ENCODE measurements at regions not wholly inside any gene's neighbourhood (a gene's known extent, or its start where the extent isn't known, plus 50 kb on each side); places are given as distances from the start of the nearest gene placed in this dataset.
"Not testable (repeated sequence)": the region's sequence is repeated elsewhere in the genome, so short reads cannot be mapped to it uniquely, and the experiment has no call there.

DNA sequence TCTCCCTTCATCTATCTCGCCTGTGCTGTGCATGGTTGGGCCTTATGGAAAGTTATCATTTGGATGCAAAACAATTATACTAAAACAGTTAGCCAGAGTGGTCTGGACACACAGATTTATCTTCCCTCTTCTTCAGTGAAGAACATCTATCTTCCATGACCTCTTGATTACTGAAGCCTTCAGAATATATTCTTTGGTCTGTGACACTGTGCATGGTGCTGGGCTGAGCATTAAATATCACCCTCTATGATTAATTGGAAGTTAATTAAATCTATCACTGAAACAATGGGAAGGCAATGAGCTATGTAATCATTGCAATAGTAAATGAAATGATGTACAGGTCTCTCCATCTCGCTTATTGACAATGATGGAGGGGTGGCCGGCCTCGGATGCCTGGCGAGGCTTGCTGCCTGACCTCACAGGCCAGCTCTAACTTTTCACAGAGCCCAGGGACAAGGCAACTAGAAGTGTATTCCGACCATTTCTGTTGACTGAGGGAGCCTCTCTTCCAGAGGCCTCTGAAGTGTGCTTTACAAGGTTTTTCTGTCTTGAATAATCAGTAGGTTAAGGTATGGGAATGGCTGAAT is 186.6 kb downstream of the NKX6-1 start:
- H3K4me1 ChIP-seq (ENCODE audit: insufficient read depth), result no peaks in the 10 kb centered on the region
- no peaks in the 10 kb centered on the region for H3K36me3 ChIP-seq
- no peaks in the 10 kb centered on the region for H3K27me3 ChIP-seq
- TF ChIP-seq CTCF (IDR thresholded peaks at IDR 0.05) (no peak), POLR2A (IDR thresholded peaks at IDR 0.05) (no peak), EP300 (IDR thresholded peaks at IDR 0.05) (no peak)
- no peak overlapping the region for H3K4me3 ChIP-seq
- intact Hi-C loops (cut with DNase I), result no loop called here
- 72 to 86% (median 78%) methylated on average over 6 of the region's 6 CpGs for WGBS, 3 donors
- no peak for DNase-seq
- H3K9me3 ChIP-seq, result no peaks in the 10 kb centered on the region
- no peak overlapping the region for H3K27ac ChIP-seq

- no peak for DNase-seq
- Histone ChIP-seq H3K27ac (no peak overlapping the region), H3K36me3 (no peaks in the 10 kb centered on the region), H3K4me1 (ENCODE audit: insufficient read depth) (no peaks in the 10 kb centered on the region), H3K4me3 (no peak overlapping the region), H3K27me3 (no peaks in the 10 kb centered on the region), H3K9me3 (no peaks in the 10 kb centered on the region)
- 82 to 90% (median 85%) methylated on average over 3 of the region's 3 CpGs for WGBS, 3 donors
- intact Hi-C loops (cut with DNase I), result no loop called here
- TF ChIP-seq EP300 (IDR thresholded peaks at IDR 0.05), result no peak
- TF ChIP-seq CTCF (IDR thresholded peaks at IDR 0.05), result no peak
- TF ChIP-seq POLR2A (IDR thresholded peaks at IDR 0.05), result no peak
These were observed 189.9 kb downstream of the NKX6-1 start for GRCh38 chr4:84309191-84309590.

DNA sequence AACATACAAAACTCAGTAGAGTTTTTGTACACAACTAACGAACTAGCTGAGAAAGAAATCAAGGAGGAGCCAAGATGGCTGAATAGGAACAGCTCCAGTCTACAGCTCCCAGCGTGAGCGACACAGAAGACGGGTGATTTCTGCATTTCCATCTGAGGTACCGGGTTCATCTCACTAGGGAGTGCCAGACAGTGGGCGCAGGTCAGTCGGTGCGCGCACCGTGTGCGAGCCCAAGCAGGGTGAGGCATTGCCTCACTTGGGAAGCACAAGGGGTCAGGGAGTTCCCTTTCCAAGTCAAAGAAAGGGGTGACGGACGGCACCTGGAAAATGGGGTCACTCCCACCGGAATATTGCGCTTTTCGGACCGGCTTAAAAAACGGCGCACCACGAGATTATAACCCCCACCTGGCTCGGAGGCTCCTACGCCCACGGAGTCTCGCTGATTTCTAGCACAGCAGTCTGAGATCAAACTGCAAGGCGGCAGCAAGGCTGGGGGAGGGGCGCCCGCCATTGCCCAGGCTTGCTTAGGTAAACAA is 200.3 kb downstream of the NKX6-1 start:
- H3K27me3 ChIP-seq; H3K27ac ChIP-seq; H3K36me3 ChIP-seq; H3K4me3 ChIP-seq; DNase-seq; H3K9me3 ChIP-seq; intact Hi-C loops (cut with DNase I); H3K4me1 ChIP-seq (ENCODE audit: insufficient read depth): not testable (repeated sequence)
- 72 to 81% (median 77%) methylated on average over 27 of the region's 27 CpGs for WGBS, 3 donors

GRCh38 chr4:84298023-84298718 is 200.9 kb downstream of the NKX6-1 start:
- Histone ChIP-seq H3K27ac (no peak overlapping the region), H3K4me3 (no peak overlapping the region), H3K27me3 (no peaks in the 10 kb centered on the region), H3K9me3 (no peaks in the 10 kb centered on the region), H3K36me3 (no peaks in the 10 kb centered on the region), H3K4me1 (ENCODE audit: insufficient read depth) (no peaks in the 10 kb centered on the region)
- intact Hi-C loops (cut with DNase I), result no loop called here
- TF ChIP-seq CTCF (IDR thresholded peaks at IDR 0.05), result no peak
- no peak for TF ChIP-seq EP300 (IDR thresholded peaks at IDR 0.05)
- TF ChIP-seq POLR2A (IDR thresholded peaks at IDR 0.05), result no peak
- DNase-seq, result no peak
- 76 to 86% (median 81%) methylated on average over 2 of the region's 2 CpGs for WGBS, 3 donors

- Histone ChIP-seq H3K27ac (no peak overlapping the region), H3K36me3 (no peaks in the 10 kb centered on the region), H3K27me3 (no peaks in the 10 kb centered on the region), H3K4me1 (ENCODE audit: insufficient read depth) (no peaks in the 10 kb centered on the region), H3K4me3 (no peak overlapping the region), H3K9me3 (no peaks in the 10 kb centered on the region)
- TF ChIP-seq EP300 (IDR thresholded peaks at IDR 0.05) (no peak), CTCF (IDR thresholded peaks at IDR 0.05) (no peak), POLR2A (IDR thresholded peaks at IDR 0.05) (no peak)
- no peak for DNase-seq
- intact Hi-C loops (cut with DNase I), result no loop called here
- 28 to 46% (median 31%) methylated on average over 2 of the region's 2 CpGs for WGBS, 3 donors
These were observed 207.1 kb downstream of the NKX6-1 start for GRCh38 chr4:84291969-84292368.
